HUES6 (cell line): ENCODE measurements at regions not wholly inside any gene's neighbourhood (a gene's known extent, or its start where the extent isn't known, plus 50 kb on each side); places are given as distances from the start of the nearest gene placed in this dataset.

Experiments
- H3K27ac ChIP-seq: 2 replicates; pipeline ENCODE4 v1.7.0; 2013; ENCODE audit warnings: low read depth, mild to moderate bottlenecking, low read length, inconsistent platforms
- H3K27me3 ChIP-seq: 2 replicates; pipeline ENCODE4 v1.6.1; 2013; ENCODE audit warnings: low read length; ENCODE audit not compliant: control insufficient read depth, insufficient read depth
- H3K36me3 ChIP-seq: 2 replicates; pipeline ENCODE4 v1.6.1; 2013; ENCODE audit warnings: low read length; ENCODE audit not compliant: control insufficient read depth, insufficient read depth
- H3K4me1 ChIP-seq: 2 replicates; pipeline ENCODE4 v1.6.1; 2013; ENCODE audit warnings: low read length; ENCODE audit not compliant: control insufficient read depth, insufficient read depth
- H3K4me3 ChIP-seq: 2 replicates; pipeline ENCODE4 v1.5.1; 2013; ENCODE audit warnings: low read depth, low read length
- H3K9ac ChIP-seq: one replicate; pipeline ENCODE4 v1.6.1; 2013; ENCODE audit warnings: mild to moderate bottlenecking, low read length
- H3K9me3 ChIP-seq: 2 replicates; pipeline ENCODE4 v1.6.1; 2013; ENCODE audit warnings: low read depth, low read length; ENCODE audit not compliant: control insufficient read depth, insufficient read depth

DNA sequence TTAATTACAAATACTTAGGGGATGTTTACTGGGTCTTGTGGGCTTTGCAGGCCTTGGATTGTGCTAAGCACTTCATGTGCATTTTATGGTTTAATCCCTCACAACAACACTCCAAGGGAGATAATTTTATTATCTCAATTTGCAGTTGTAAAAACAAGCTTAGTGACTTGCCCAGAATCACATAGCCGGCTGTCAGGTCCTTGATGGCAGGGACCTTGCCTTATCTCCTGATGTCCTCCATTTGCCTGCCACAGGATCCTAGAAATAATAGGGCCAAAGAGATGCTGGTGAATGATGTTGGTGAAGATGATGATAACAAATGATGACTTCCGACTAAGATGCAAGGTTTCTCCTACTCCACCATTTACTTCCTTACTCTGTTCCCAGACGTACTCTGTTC lies 385.4 kb downstream of the TMEM135 start:
- H3K4me3 ChIP-seq, result no peak overlapping the region
- no peaks in the 10 kb centered on the region for H3K27me3 ChIP-seq
- peaks cover 24% of the 10 kb centered on the region for H3K4me1 ChIP-seq
- H3K9me3 ChIP-seq, result no peaks in the 10 kb centered on the region
- no peaks in the 10 kb centered on the region for H3K36me3 ChIP-seq
- H3K9ac ChIP-seq, result no peak overlapping the region
- no peak overlapping the region; the same call in 1 of the 2 replicates for H3K27ac ChIP-seq

DNA sequence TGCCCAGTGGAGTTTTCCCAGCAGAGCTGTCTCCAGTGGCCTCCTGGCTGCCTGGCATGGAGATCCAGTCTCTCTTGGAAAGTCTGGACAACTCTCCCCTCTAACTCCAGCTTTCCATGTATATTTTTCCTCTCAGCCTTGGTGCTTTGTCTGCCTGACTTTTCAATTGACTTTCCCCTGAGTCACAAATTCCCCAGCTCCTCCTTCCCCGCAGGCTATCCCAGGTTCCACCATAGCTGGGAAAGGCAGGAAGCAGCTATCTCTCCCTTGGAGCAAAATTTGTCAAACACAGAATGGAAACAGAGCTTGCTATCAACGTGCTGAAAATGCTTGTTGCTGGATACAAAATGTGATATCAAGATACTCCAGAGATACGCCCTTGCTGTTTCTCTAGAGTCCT lies 384.8 kb downstream of the TMEM135 start:
- Histone ChIP-seq H3K36me3 (no peaks in the 10 kb centered on the region), H3K27ac (no peak overlapping the region; the same call in 1 of the 2 replicates), H3K4me3 (no peak overlapping the region), H3K4me1 (peaks cover 24% of the 10 kb centered on the region), H3K9me3 (no peaks in the 10 kb centered on the region), H3K27me3 (no peaks in the 10 kb centered on the region), H3K9ac (peak overlapping the region; percentile 7)

DNA sequence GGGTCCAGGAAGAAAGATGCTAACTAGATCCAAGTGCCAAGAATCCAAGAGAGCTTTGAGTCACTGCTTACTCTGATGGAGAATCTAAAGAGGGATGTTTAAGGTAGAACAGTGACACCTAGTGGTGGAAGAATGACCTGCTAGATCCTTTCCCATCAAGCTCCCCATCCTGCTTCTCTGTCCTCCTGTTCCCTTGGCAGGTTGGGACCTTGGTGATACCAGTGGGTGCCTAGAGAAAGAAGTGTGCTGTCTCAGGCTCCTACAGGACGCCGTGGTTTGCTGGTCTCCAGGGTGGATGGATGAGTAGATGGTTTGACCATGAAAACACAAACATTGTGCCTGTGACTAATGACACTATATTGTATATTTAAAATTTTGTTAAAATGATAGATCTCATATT lies 383.7 kb downstream of the TMEM135 start:
- Histone ChIP-seq H3K4me3 (no peak overlapping the region), H3K27me3 (no peaks in the 10 kb centered on the region), H3K9ac (no peak overlapping the region), H3K9me3 (no peaks in the 10 kb centered on the region), H3K36me3 (no peaks in the 10 kb centered on the region), H3K27ac (no peak overlapping the region), H3K4me1 (peaks cover 24% of the 10 kb centered on the region)

DNA sequence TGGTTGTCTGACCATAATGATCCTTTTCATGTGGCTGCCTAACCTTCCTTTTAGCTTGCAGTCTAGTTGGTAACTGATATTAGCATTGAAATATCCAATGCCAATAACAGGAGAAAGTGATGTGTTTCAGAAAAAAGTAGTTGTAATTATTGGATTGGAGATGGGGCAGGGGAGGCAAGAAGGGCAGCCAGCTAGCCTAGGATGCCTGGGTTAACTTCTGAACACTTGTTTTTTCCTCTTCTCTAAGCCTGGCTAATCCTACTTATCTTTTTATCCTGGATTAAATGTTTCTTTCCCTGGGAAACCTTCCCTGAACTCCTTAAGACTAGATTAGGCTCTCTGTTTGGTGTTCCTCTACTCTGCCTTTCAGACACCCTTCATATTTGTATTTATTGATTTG lies 380.2 kb downstream of the TMEM135 start:
- no peaks in the 10 kb centered on the region for H3K36me3 ChIP-seq
- no peaks in the 10 kb centered on the region for H3K27me3 ChIP-seq
- H3K9me3 ChIP-seq, result no peaks in the 10 kb centered on the region
- H3K9ac ChIP-seq, result no peak overlapping the region
- H3K4me3 ChIP-seq, result no peak overlapping the region
- peaks cover 10% of the 10 kb centered on the region; the same call in 1 of the 2 replicates for H3K4me1 ChIP-seq
- no peak overlapping the region for H3K27ac ChIP-seq

DNA sequence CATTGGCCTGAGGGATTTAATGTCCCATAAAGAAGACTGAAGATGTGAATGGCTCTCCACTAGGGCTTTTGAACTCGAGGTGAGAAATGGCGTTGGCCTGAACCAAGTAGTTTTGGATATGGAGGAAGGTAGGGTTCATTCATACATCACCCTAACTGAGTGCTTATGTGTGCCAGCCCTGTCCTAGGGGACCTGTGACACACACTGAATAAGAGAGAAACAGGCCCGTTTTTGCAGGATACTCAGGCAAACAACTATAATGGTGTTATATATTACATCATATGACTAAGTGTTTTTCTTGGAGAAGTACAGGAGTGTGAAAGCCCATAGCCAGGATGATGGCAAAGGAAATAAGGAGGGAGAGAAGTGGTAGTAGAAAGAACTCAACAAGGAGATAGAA lies 368.1 kb downstream of the TMEM135 start:
- Histone ChIP-seq H3K4me3 (no peak overlapping the region), H3K9ac (no peak overlapping the region), H3K9me3 (peaks cover 5% of the 10 kb centered on the region; the same call in 1 of the 2 replicates), H3K4me1 (no peaks in the 10 kb centered on the region), H3K27me3 (no peaks in the 10 kb centered on the region), H3K36me3 (no peaks in the 10 kb centered on the region), H3K27ac (no peak overlapping the region)

DNA sequence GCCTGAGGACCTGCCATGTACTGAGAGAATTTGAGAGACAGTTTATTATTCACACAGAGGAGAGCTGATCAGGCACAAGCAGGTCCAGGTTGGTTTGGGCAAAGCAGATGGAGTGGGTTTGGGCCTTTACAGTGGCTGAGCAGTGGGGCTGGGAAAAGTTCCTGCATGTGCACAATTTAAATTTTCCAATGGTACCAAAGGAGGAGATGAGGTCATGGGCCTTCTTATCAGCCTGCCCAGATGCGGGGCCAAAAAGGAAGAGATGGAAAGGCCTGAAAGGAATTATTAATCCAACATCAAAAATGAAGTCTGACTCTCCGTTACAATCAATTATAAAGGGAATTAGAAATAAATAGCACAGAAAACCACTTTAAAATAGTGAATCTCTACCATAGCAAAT lies 367.6 kb downstream of the TMEM135 start:
- H3K9ac ChIP-seq, result no peak overlapping the region
- no peak overlapping the region for H3K4me3 ChIP-seq
- H3K36me3 ChIP-seq, result no peaks in the 10 kb centered on the region
- H3K27me3 ChIP-seq, result no peaks in the 10 kb centered on the region
- H3K4me1 ChIP-seq, result no peaks in the 10 kb centered on the region
- H3K9me3 ChIP-seq, result peaks cover 5% of the 10 kb centered on the region; the same call in 1 of the 2 replicates
- no peak overlapping the region for H3K27ac ChIP-seq

DNA sequence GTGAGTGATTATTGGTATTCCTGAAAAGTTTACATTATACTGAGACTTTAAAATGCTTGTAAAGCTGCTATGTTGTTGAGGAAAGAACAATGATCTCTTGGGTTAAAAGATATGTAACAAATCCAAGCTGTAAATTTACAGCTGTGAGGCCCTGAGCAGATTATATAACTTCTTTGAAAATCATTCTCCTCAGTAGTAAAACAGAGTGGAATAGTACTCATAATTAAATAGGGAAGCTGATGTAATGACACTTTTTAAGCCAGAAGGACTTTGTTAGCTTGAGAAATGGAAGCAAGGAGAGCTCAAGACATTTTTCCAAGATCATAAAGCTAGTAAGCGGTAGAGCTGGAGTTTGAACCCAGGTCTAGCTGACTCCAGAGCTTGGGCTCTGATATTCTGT lies 363.9 kb downstream of the TMEM135 start:
- Histone ChIP-seq H3K9me3 (peaks cover 5% of the 10 kb centered on the region; the same call in 1 of the 2 replicates), H3K4me3 (no peak overlapping the region), H3K27ac (no peak overlapping the region), H3K27me3 (no peaks in the 10 kb centered on the region), H3K36me3 (no peaks in the 10 kb centered on the region), H3K4me1 (peaks cover 3% of the 10 kb centered on the region; the same call in 1 of the 2 replicates), H3K9ac (no peak overlapping the region)

DNA sequence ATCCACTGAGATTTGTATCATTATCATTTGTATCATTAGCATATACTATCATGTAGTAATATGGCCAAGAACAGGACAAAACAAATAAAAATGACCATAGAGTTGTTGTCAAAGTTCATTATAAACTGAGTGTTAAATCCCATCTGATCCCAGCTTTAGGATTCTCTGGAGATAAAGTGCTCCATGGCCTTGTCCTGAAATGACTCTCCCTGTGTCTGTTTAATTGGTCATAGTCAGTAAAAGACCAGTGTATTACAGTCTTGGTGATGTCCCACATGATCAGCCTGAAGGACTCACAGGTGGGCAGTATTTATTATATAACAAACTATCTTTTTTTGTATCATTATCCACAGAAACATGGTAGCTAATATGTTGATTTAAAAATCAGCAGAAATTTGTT lies 361.6 kb downstream of the TMEM135 start:
- no peak overlapping the region for H3K27ac ChIP-seq
- H3K9ac ChIP-seq, result no peak overlapping the region
- no peaks in the 10 kb centered on the region for H3K27me3 ChIP-seq
- H3K4me3 ChIP-seq, result no peak overlapping the region
- peaks cover 9% of the 10 kb centered on the region; the same call in 1 of the 2 replicates for H3K4me1 ChIP-seq
- peaks cover 7% of the 10 kb centered on the region; the same call in 1 of the 2 replicates for H3K9me3 ChIP-seq
- H3K36me3 ChIP-seq, result no peaks in the 10 kb centered on the region

DNA sequence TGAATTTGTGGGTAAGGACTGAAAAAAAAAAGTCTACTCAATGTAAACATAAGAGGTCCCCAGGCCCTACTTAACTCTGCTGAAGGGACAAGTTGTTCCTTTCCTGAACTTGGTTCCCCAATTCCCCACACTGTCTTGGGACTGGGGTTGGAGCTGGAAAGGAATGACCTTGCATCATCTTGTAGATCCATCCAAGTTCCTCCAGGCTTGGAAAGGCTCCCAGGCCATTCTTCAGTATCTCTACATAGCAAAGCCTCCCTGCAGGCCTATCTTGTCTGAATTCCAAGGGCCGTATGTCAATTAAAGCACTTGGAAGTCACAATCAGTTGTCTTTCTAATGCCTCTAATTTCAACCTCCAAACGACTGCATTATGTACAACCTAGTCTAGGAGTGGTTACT lies 361.2 kb downstream of the TMEM135 start:
- Histone ChIP-seq H3K27ac (no peak overlapping the region), H3K36me3 (no peaks in the 10 kb centered on the region), H3K4me1 (peaks cover 12% of the 10 kb centered on the region; the same call in 1 of the 2 replicates), H3K27me3 (no peaks in the 10 kb centered on the region), H3K4me3 (no peak overlapping the region), H3K9me3 (peaks cover 7% of the 10 kb centered on the region; the same call in 1 of the 2 replicates), H3K9ac (no peak overlapping the region)

DNA sequence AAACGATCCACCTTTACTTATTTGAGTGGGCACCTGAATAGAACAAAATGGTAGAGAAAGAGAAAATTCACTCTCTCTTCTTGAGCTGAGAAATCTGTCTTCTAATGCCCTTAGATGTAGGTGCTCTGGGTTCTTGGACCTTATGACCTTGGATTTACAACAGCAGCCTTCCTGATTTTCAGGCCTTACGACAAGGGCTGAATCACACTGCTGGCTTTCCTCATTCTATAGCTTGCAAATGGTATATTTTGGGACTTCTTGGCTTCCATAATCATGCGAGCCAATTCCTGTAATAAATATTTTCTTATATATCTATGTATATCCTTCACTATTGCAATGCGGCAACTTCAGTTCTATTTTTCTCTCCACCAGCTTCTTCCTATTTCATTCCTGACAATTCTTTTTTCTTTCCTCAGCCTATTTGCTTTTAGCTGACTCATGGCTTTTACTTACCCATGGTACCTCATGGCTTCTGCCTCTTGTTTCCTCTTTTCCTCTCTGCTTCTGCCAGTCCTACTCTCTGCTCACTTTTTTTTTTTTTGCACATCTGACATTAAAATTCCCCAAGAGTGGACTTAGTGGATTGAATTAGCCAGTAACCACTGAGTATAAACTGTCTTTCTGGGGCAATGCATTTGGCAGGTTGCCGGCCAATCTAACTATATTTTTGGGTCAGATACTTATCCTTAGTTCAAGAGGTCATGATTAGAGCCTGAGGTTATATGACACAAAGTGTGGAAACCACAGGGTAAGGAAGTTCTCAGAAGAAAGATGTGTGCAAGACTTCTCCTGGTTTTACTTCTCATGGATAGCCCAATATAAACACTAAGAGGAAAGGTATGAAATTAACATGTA lies 359.5 kb downstream of the TMEM135 start:
- Histone ChIP-seq H3K9me3 (peaks cover 7% of the 10 kb centered on the region; the same call in 1 of the 2 replicates), H3K4me1 (peaks cover 12% of the 10 kb centered on the region; the same call in 1 of the 2 replicates), H3K27ac (no peak overlapping the region), H3K4me3 (no peak overlapping the region), H3K27me3 (no peaks in the 10 kb centered on the region), H3K36me3 (no peaks in the 10 kb centered on the region), H3K9ac (no peak overlapping the region)

DNA sequence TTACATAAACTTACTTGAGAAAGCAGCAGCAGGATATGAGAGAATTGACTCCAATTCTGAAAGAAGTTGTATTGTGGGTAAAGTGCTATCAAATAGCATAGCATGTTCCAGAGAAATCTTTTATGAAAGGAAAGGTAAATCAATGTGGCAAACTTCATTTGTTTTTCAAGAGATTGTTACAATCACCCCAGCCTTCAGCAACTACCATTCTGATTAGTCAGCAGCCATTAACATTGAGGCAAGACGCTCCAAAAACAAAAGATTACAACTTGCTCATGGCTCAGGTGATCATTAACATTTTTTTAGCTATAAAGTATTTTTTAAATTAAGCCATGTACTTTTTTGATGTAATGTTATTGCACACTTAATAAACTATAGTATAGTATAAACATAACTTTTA lies 357.2 kb downstream of the TMEM135 start:
- no peaks in the 10 kb centered on the region for H3K27me3 ChIP-seq
- no peaks in the 10 kb centered on the region for H3K36me3 ChIP-seq
- peak overlapping the region; percentile 23; the same call in 1 of the 2 replicates for H3K27ac ChIP-seq
- H3K4me3 ChIP-seq, result no peak overlapping the region
- peaks cover 12% of the 10 kb centered on the region; the same call in 1 of the 2 replicates for H3K4me1 ChIP-seq
- H3K9me3 ChIP-seq, result peaks cover 7% of the 10 kb centered on the region; the same call in 1 of the 2 replicates
- no peak overlapping the region for H3K9ac ChIP-seq
